ENCODE measurements at regions not wholly inside any gene's neighbourhood (a gene's known extent, or its start where the extent isn't known, plus 50 kb on each side); places are given as distances from the start of the nearest gene placed in this dataset.

- dilution Hi-C loops (cut with MboI; ENCODE audit: extremely low pct_ligation_motif_present, low sequenced_read_pairs): no loop called here
Observed at GRCh38 chr17:6356562-6356961, 78.4 kb downstream of the AIPL1 start.

GRCh38 chr17:6355196-6355595 is 79.7 kb downstream of the AIPL1 start:
- FAIRE-seq (no peak), DNase-seq (ENCODE audit: low read depth, low spot score) (no peak)
- intact Hi-C loops (cut with micrococcal nuclease): no loop called here
- peaks cover 0 to 13% of the 10 kb centered on the region in 2 experiments for H3K27me3 ChIP-seq (ENCODE audit: control insufficient read depth in 2 of 2, insufficient read depth in 2 of 2, low read length in 2 of 2)
- no peaks in the 10 kb centered on the region for H3K9me1 ChIP-seq (replicated peaks; ENCODE audit: control insufficient read depth, extremely low read depth, insufficient read depth, low read length)
- dilution Hi-C loops (cut with MboI; ENCODE audit: extremely low pct_ligation_motif_present, low sequenced_read_pairs): no loop called here
- H3K9me3 ChIP-seq (replicated peaks; ENCODE audit: control insufficient read depth, insufficient read depth, low read length): no peaks in the 10 kb centered on the region
- no peak overlapping the region for H3K4me2 ChIP-seq (ENCODE audit: insufficient read depth, low read length)
- ChIA-PET CTCF (interaction anchor here (0.7 kb wide), 1 partner anchor 15 kb away, joined by 3 read pairs; no protein-coding TSS in a partner anchor), POLR2A (no interaction called here)
- TF ChIP-seq POLR2AphosphoS5 (IDR thresholded peaks at IDR 0.05; ENCODE audit: insufficient read depth, low read depth, low read length): no peak
- TF ChIP-seq FOS (IDR thresholded peaks at IDR 0.05; ENCODE audit: borderline replicate concordance, insufficient read depth, low read length): no peak
- no peak for TF ChIP-seq MYC (IDR thresholded peaks at IDR 0.05; ENCODE audit: low read depth, low read length)
- no peak overlapping the region for H3K27ac ChIP-seq (ENCODE audit: insufficient read depth, low read depth, low read length)
- no peak overlapping the region for H2AFZ ChIP-seq (ENCODE audit: low read depth, low read length)
- no peak overlapping the region for H3K4me3 ChIP-seq (replicated peaks in 1 of 3; ENCODE audit: insufficient read depth in 1 of 3, low read depth in 1 of 3, low read length in 3 of 3)
- BruUV-seq (replicated peaks): no TSS peak
- no peaks in the 10 kb centered on the region for H3K79me2 ChIP-seq (ENCODE audit: control insufficient read depth, insufficient read depth, low read length)
- H3K36me3 ChIP-seq (ENCODE audit: control insufficient read depth in 2 of 2, extremely low read depth in 1 of 2, insufficient read depth in 2 of 2, low read length in 2 of 2): no peaks in the 10 kb centered on the region
- no peaks in the 10 kb centered on the region for H3K4me1 ChIP-seq (ENCODE audit: control insufficient read depth, extremely low read depth, insufficient read depth, low read length)
- no peaks in the 10 kb centered on the region for H4K20me1 ChIP-seq (replicated peaks; ENCODE audit: control insufficient read depth, extremely low read depth, insufficient read depth, low read length)
- H3K9ac ChIP-seq (replicated peaks; ENCODE audit: extremely low read depth, insufficient read depth, low read length): no peak overlapping the region

More at GRCh38 chr17:6356562-6356961, 78.4 kb downstream of the AIPL1 start:
- H3K9ac ChIP-seq (replicated peaks; ENCODE audit: extremely low read depth, insufficient read depth, low read length): no peak overlapping the region
- H3K9me1 ChIP-seq (replicated peaks; ENCODE audit: control insufficient read depth, extremely low read depth, insufficient read depth, low read length): no peaks in the 10 kb centered on the region
- H3K4me2 ChIP-seq (ENCODE audit: insufficient read depth, low read length): no peak overlapping the region
- H4K20me1 ChIP-seq (replicated peaks; ENCODE audit: control insufficient read depth, extremely low read depth, insufficient read depth, low read length): no peaks in the 10 kb centered on the region
- no peak for TF ChIP-seq FOS (IDR thresholded peaks at IDR 0.05; ENCODE audit: borderline replicate concordance, insufficient read depth, low read length)
- no peak for TF ChIP-seq EZH2 (IDR thresholded peaks at IDR 0.05; ENCODE audit: borderline replicate concordance, low read depth, low read length, severe bottlenecking)
- no peak for TF ChIP-seq MYC (IDR thresholded peaks at IDR 0.05; ENCODE audit: low read depth, low read length)
- TF ChIP-seq POLR2AphosphoS5 (IDR thresholded peaks at IDR 0.05; ENCODE audit: insufficient read depth, low read depth, low read length): no peak
- TF ChIP-seq POLR2A (IDR thresholded peaks at IDR 0.05; ENCODE audit: low read depth, low read length): no peak
- TF ChIP-seq MAX (IDR thresholded peaks at IDR 0.05; ENCODE audit: insufficient read depth, insufficient read length): no peak
- TF ChIP-seq GATA2 (IDR thresholded peaks at IDR 0.05; ENCODE audit: insufficient read depth, insufficient read length, low read depth, low read length): no peak
- no peaks in the 10 kb centered on the region for H3K36me3 ChIP-seq (ENCODE audit: control insufficient read depth in 2 of 2, extremely low read depth in 1 of 2, insufficient read depth in 2 of 2, low read length in 2 of 2)
- POLR2A ChIA-PET: no interaction called here
- H3K27me3 ChIP-seq (ENCODE audit: control insufficient read depth in 2 of 2, insufficient read depth in 2 of 2, low read length in 2 of 2): peaks cover 8 to 16% of the 10 kb centered on the region in 2 experiments
- H3K4me1 ChIP-seq (ENCODE audit: control insufficient read depth, extremely low read depth, insufficient read depth, low read length): no peaks in the 10 kb centered on the region
- no peak overlapping the region for H3K4me3 ChIP-seq (replicated peaks in 1 of 3; ENCODE audit: insufficient read depth in 1 of 3, low read depth in 1 of 3, low read length in 3 of 3)
- no peak overlapping the region for H2AFZ ChIP-seq (ENCODE audit: low read depth, low read length)
- H3K27ac ChIP-seq (ENCODE audit: insufficient read depth, low read depth, low read length): no peak overlapping the region
- H3K79me2 ChIP-seq (ENCODE audit: control insufficient read depth, insufficient read depth, low read length): no peaks in the 10 kb centered on the region
- FAIRE-seq (no peak), DNase-seq (ENCODE audit: low read depth, low spot score) (no peak)
- intact Hi-C loops (cut with micrococcal nuclease): no loop called here
- CTCF ChIA-PET: no interaction called here
- BruUV-seq (replicated peaks): no TSS peak
- H3K9me3 ChIP-seq (replicated peaks; ENCODE audit: control insufficient read depth, insufficient read depth, low read length): no peaks in the 10 kb centered on the region
